Skeletal muscle cell (primary cell): ENCODE measurements at regions not wholly inside any gene's neighbourhood (a gene's known extent, or its start where the extent isn't known, plus 50 kb on each side); places are given as distances from the start of the nearest gene placed in this dataset.
"Not testable (repeated sequence)": the region's sequence is repeated elsewhere in the genome, so short reads cannot be mapped to it uniquely, and the experiment has no call there.

ENCODE experiments used
- DNase-seq: peaks from one replicate; pipeline ENCODE4 v3.0.0-alpha.2; 2010; ENCODE audit warnings: low read depth
- H3K4me3 ChIP-seq: 2 replicates; pipeline ENCODE4 v1.5.1; 2011; ENCODE audit warnings: low read depth, mild to moderate bottlenecking, control low read depth, low read length, moderate library complexity

DNA sequence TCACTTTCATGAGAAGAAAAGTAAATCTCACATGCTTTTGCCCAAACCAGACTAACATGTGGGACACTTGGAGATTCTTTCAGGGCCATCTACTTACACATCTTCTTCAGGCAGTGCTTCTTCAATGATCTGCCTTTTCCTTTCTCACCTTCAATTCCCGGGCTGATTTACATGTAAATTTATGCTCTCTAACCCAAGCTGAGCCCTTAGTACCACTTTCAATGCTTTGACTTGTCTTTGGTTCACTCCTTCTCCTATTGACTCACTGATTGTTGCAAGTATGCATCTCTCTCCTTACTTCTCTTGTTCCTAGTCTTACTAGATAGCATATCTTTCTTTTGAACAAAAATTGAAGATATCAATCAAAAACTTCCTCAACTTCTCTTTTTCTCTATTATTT lies 154.2 kb upstream of the DEPDC1 start:
- DNase-seq, result no peak
- no peak overlapping the region for H3K4me3 ChIP-seq

DNA sequence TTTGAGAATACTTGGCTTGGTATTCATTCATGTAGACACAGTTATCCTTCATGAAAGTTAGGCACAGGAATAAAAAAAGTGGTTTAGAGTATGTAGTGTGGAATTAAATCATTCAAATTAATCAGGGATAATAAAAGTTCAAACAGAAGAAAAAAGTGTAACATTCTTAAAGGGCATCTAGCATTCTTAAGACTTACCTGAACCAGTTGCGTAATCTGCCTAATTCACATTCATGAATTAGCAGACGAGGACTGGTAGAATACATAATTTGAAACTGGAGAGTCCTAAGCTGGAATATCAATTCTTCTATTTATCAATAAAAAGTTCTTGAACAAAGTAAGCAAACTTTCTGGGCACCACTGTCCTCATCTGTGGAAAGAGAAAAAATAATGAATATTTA lies 157.0 kb upstream of the DEPDC1 start:
- no peak overlapping the region for H3K4me3 ChIP-seq

DNA sequence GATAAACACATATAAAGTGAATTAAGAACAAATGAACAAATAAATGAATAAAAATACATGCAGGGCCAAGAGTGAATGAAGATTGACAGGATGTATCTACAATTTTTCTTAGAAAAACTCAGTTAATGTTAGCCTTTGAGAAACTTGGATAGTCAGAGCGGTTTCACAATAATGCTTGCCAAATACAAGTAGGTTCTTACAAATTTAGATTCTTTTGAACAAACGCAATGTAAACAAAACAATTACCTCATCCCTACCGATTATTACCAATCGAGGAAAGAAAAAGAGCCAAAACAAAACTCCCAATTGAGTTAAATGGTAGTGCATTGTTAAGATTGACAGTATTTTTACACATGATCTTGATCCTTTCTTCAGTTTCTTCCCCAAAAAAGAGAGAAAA lies 176.9 kb upstream of the DEPDC1 start:
- no peak for DNase-seq
- H3K4me3 ChIP-seq, result no peak overlapping the region

More for the DNA sequence above, 157.0 kb upstream of the DEPDC1 start:
- DNase-seq, result no peak

DNA sequence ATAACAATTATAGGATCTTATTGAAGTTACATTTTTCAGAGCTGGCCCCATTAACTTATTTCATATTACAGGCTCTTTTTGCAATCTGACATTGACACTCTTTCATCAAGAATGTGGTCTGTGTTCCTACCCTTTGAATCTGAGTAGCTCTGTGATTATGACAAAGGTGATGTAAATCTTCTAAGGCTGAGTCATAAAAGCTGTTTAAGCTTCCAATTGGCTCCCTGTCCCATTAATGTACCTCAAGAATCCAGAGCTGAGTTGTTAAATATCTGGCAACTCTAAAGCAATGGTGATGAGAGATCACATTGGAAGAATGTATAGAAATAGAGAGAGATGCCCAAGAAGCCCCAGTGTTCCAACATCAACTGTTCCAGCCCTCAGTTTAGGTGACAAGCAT lies 178.5 kb upstream of the DEPDC1 start:
- no peak for DNase-seq
- no peak overlapping the region for H3K4me3 ChIP-seq

DNA sequence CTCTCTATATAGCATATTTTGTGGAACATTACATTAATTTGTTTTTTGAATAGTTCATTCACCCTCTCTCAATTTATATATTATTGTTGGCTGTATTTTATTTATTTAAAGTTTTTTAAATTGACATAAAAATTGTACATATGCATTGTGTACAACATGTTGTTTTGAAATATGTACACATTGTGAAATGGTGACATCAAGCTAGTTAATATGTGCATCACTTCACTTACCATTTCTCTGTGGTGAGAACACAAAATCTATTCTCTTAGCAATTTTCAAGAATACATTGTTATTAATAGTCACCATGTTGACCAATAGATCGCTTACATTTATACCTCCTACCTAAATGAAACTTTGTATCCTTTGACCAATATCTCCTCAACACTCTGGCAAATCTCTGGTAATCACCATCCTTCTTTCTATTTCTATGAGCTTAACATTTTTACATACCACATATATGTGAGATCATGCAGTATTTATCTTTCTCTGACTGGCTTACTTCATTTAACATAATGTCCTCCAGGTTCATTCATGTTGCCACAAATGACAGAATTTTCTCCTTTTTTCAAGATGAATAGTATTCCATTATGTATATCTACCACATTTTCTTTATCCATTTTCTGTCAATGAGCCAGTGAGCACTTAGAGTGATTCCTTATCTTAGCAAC lies 180.9 kb upstream of the DEPDC1 start:
- no peak overlapping the region for H3K4me3 ChIP-seq
- no peak for DNase-seq

DNA sequence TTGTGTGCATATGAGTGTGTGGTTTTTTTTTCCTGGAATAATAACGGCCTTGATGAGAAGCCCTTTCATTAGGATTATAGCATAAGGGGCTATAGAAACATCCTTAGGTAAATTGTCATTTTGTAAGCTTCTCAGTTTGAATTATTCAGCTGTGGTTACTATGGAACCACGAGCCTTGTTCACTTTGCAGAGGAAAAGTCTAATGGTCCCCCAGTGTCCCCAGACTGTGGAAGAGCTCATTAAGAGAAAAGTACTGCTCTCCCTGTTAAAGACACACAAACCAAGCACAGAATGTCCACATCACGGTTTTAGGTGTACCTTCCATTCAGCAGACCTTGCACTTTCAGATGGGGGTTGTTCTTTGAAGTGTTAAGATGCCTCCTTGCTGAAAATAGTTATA lies 199.3 kb upstream of the DEPDC1 start:
- DNase-seq, result no peak
- H3K4me3 ChIP-seq, result no peak overlapping the region

DNA sequence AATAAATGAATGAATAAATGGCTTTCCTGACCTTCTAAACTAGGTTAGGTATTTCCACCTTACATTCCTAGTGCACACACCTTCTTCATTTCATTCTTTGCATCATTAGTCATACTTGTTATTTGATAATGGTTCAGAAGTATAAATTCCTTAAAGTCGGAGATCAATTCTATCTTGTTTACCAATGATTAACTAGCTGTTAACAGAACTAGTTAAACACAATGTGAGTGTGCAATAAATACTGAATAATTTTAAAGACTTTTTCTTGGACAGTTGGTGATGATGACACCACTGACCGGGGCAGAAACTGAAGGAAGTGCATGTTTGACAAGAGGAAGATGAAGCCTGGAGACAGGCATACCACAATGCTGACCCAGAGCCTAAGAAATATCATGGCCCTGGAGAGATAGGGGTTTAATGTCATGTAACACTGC lies 207.1 kb upstream of the DEPDC1 start:
- no peak for DNase-seq
- no peak overlapping the region for H3K4me3 ChIP-seq

DNA sequence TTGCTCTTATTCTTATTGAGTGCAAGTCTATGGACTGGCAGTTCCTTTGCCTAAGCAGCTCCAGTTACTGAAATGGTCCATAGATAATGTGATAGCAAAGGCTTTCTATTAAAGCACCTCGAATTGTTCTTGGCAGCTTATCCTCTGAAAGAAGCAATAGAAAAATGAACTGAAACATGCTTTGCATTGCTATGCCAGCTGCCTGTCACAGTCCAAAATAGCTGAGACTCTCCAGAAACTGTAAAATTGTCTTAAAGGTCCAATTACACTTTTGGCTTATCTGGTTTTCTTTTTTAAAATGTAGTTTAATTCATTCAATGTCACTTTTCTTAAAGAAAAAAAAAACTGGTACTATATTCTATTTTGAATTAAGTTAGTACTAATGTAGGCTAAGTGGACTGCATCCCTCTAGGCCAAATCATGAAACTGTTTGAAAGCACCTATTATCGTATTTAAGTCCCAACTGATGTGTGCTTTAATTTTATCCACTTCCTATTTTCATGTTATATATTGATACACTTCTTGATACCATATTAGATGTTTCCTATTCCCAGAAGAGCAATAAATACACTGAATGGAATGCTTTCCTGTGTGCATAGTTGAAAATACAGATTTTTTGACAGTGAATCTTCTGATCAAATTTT lies 208.0 kb upstream of the DEPDC1 start:
- no peak overlapping the region for H3K4me3 ChIP-seq
- no peak for DNase-seq

DNA sequence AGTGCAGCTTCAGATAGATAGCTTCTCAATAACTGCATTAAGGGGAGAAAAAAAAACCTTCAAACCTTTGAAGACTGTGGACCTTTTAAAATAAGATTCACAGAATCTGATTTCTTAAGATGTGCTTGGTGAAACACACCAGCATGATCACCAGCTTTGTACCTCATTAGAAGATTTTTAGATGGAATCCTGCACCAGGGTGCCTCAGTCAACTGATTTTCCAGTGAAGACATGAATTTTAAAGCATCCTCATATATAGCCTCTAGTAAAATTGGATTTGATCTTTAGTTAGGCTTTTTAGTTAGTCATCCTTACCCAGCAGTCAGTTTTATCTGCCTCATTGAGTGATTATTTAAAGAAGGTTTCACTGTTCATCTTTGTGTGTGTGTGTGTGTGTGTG lies 208.6 kb upstream of the DEPDC1 start:
- H3K4me3 ChIP-seq, result no peak overlapping the region
- DNase-seq, result no peak

DNA sequence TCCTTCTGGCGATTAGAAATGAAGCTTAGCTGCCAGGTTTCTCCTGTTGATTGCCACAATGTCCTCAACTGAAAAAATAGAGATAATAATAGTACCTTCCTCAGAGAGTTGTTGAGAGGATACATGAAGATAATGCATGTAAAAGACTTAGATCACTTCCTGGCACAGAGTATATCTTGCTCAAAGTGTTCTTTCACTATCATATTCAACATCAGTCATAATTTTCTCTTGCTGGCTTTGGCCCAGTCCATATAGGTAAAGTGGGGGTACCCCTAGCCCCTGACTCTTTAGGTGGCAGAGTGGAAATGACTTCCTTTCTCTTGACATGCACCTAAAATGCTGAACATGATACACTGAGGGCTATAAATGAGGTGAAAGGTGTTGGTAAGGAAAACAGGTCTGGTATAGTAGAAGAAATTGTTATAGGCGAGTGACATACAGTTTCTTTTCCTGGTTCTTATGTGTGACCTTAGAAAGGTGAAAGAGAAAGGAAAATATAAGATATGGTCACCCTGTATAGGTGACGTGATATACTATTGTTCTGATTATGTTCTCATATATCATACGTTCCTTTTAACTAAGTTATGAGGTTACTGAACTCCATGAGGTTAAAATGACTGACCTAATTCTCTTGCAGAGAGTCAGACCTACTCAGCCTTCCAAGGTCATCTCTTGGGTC lies 209.9 kb upstream of the DEPDC1 start:
- H3K4me3 ChIP-seq, result no peak overlapping the region
- DNase-seq, result no peak

DNA sequence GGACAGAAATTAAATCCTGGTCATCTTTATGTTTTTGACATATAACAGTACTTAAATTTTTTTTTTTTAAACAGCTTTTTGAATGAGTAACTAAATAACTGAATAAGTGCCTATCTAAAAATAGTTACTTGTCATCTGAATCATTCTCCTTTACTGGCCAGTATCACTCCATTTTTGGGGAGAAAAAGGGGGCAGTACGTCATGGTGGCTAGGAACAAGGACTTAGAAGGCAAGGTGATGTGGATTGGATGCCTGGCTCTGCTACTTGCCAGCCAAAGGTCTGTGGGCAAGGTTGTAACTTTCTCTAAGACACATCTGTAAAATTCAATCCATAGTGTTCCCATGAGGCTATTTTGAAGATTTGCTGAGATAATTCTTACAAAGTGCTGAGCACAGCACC lies 220.4 kb upstream of the DEPDC1 start:
- DNase-seq, result no peak
- H3K4me3 ChIP-seq, result no peak overlapping the region

DNA sequence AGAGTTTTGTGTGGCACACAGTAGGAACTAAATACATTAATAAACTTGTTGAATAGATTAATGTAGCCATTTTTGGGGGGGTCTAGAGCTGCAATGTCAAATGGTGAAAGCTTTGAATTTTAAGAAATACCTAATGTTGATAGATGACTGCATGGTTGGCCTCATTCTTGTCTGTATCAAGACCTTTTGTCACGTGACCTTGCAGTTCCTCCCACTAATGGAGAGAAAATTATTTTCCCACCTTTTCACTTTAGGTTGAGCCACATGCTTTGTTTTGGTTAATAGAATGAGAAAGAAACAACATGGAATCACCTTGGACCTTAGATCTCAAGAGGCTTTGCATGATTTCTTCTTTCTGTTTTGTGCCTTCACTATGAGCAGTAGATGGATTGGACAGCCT lies 223.6 kb upstream of the DEPDC1 start:
- no peak overlapping the region for H3K4me3 ChIP-seq
- no peak for DNase-seq

DNA sequence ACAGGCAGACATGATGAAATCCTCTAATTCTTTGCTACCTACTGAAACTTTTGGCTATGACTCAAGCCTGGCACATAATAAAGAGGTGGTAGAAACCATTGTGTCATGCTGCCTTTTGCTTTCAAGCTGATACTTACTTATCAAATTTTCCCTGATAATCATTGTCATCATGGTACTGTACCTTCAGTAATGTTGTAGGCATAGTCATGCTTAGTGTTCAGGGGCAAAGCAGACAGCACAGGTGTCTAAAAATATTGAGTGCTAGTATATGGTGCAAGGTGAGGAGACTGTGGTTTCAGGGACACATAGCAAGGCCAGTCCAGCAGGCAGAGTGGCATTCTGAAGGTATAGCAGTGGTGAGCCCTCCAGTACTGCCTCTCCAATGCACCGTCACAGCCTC lies 226.9 kb upstream of the DEPDC1 start:
- DNase-seq, result no peak
- H3K4me3 ChIP-seq, result no peak overlapping the region

DNA sequence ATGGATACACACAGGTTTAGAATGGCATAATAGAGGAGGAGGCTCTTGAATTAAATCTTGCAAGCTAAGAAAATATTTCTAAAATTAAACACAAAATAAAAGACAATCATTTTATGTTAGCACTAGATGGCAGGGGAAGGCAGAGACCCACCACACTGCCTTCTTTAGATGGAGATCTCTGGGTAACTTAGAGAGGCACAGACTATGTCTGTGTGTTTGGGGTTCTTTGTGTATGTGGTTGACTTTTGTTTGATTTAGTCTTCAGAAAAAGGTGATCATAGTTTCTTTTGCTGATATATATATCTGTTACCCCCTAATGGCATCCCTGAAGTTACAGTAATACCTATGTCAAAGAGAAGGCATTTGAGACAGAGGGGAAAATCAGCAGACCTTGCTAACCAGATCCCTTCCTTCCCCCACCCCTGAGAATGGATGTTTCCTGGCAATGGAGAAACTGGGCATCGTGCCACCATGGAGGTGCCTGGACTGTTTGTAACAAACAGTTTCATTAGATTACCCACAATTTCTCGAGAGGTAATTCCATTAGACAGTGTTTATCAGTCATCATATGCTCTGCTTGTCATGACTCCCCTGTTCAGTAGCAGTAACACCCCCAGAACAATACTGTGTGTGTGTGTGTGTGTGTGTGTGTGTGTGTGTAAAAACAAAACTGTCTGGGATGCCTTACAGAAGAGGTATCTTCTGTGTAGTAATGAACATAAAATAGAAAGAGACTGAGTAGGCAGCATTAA lies 228.3 kb upstream of the DEPDC1 start:
- no peak overlapping the region for H3K4me3 ChIP-seq
- no peak for DNase-seq

DNA sequence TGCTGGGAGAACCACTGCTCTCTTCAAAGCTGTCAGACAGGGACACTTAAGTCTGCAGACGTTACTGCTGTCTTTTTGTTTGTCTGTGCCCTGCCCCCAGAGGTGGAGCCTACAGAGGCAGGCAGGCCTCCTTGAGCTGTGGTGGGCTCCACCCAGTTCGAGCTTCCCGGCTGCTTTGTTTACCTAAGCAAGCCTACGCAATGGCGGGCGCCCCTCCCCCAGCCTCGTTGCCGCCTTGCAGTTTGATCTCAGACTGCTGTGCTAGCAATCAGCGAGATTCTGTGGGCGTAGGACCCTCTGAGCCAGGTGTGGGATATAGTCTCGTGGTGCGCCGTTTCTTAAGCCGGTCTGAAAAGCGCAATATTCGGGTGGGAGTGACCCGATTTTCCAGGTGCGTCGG lies 242.6 kb upstream of the DEPDC1 start:
- not testable (repeated sequence) for DNase-seq, H3K4me3 ChIP-seq

DNA sequence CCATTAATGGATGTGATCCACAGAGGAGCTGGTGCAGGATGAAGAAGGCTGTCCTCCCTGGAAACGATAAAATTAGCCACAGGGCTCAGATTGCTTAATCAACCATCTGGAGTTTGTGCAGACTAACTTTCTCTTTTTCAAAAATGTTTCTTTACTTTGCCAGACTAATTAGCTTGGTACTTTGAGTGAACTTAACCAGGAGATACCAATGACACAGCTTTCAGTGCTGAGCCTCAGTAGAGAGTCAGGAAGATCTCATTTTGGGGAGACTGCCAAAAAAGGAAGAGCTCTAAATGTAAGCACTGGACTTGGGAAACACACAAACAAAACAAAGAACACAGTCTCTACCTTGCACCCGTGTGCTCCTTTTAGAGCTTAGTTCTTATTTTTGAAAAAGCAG lies 248.1 kb upstream of the DEPDC1 start:
- H3K4me3 ChIP-seq, result no peak overlapping the region
- DNase-seq, result no peak

DNA sequence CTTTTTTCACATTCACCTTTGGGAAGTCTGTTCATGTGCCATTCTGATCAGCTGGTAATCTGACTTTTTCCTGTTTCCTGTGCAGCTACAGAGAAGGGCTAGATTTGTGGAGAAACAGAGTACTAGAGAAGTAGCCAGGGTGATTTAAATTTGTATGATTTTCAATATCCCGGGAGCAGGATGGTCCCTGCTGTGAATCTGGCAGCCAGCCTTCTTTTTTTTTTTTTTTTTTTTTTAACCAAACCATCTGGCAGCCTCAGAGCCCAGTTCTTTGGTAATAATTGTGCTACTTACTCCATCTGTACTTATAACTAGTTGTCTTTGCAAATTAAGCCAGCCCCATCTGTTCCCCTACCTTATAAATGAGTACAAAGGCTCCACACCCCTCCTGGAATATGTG lies 248.6 kb upstream of the DEPDC1 start:
- no peak overlapping the region for H3K4me3 ChIP-seq
- DNase-seq, result no peak

DNA sequence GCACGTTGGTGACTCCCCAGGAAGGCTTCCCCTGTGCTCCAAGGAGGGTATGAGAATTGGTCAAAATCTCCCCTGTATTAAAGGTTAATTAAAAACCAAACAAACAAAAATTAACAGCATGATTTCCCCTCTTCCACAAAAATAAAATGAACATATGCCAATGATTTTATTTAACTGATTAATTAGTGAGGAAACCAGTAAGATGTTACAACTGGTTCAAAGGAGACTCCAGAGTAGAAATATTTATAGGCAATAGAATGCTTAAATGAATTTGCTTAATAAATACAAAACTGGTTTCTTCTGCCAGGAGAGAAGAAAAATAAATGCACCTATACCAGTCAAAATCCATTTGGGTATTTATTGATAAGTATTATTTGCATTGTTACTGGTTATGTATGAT lies 249.5 kb upstream of the DEPDC1 start:
- no peak overlapping the region for H3K4me3 ChIP-seq
- no peak for DNase-seq

DNA sequence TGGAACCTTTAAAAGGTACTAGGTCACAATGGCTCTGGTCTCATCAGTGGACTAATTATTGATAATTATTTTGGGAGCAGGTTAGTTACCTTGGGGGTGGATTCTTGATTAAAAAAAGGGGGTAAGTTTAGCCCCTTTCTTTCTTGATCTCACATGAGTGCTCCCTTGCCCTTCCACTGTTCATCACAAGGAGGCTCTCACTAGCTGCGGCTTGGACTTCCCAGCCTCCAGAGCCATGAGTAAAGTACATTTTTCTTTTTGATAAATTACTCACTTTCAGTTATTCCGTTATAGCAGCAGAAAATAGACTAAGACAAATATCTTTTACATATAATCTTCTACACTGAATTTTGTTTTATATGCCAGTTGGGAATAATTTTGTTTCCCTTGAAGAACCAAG lies 254.8 kb upstream of the DEPDC1 start:
- no peak overlapping the region for H3K4me3 ChIP-seq
- DNase-seq, result no peak

DNA sequence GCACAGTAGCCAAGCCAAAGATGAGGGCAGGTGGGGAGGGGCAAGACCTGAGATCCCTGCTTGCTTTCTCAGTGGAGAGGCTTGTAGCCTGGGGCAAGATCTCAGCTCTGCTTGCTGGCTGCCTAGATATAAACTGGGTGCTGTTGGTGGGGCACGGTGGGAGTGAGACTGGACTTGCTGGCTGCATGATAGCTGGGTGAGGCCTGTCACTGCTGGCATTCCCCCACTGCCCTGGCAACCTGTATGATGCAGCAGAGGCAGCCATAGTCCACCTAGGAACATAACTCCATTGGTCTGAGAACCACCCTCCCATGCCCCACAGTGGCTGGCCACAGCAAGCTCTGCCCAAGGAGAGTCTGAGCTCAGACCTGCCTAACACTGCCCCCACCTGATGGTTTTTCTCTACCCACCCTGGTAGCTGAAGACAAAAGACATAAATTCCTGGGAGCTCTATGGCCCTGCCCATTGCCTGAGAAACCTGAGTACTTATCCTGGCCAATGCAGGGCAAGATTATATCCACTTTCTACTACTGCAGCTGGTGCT lies 261.9 kb upstream of the DEPDC1 start:
- no peak for DNase-seq
- H3K4me3 ChIP-seq, result no peak overlapping the region
